ENCODE measurements at regions not wholly inside any gene's neighbourhood (a gene's known extent, or its start where the extent isn't known, plus 50 kb on each side); places are given as distances from the start of the nearest gene placed in this dataset.

DNA sequence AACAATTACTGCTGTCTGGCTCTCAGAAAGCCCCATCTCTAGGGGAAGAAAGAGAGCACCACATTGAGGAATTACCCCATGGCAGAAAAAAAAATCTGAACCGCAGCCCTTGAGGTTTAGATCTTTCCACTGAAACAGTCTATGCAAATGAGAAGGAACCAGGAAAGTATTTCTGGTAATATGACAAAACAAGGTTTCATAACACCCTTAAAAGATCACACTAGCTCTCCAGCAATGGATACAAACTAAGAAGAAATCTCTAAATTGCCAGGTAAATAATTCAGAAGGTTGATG lies 427.1 kb downstream of the PRELID2 start:
- TF ChIP-seq, protein P1, sequence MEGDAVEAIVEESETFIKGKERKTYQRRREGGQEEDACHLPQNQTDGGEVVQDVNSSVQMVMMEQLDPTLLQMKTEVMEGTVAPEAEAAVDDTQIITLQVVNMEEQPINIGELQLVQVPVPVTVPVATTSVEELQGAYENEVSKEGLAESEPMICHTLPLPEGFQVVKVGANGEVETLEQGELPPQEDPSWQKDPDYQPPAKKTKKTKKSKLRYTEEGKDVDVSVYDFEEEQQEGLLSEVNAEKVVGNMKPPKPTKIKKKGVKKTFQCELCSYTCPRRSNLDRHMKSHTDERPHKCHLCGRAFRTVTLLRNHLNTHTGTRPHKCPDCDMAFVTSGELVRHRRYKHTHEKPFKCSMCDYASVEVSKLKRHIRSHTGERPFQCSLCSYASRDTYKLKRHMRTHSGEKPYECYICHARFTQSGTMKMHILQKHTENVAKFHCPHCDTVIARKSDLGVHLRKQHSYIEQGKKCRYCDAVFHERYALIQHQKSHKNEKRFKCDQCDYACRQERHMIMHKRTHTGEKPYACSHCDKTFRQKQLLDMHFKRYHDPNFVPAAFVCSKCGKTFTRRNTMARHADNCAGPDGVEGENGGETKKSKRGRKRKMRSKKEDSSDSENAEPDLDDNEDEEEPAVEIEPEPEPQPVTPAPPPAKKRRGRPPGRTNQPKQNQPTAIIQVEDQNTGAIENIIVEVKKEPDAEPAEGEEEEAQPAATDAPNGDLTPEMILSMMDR (optimal IDR thresholded peaks at IDR 0.05 in 1 of 3, IDR thresholded peaks at IDR 0.05 in 1 of 3, conservative IDR thresholded peaks at IDR 0.05 in 1 of 3; ENCODE audit: extremely low read depth in 1 of 3, insufficient read depth in 2 of 3, low read length in 3 of 3) = no peak
- no peaks in the 10 kb centered on the region for H3K79me2 ChIP-seq (ENCODE audit: control insufficient read depth, insufficient read depth, low read length)
- dilution Hi-C loops (cut with MboI; ENCODE audit: extremely low pct_ligation_motif_present, low sequenced_read_pairs) = no loop called here
- no peaks in the 10 kb centered on the region for H3K9me1 ChIP-seq (ENCODE audit: control insufficient read depth, extremely low read depth, insufficient read depth, low read length)
- H3K4me2 ChIP-seq (ENCODE audit: control insufficient read depth, extremely low read depth, insufficient read depth, low read depth, low read length) = no peak overlapping the region
- H3K4me3 ChIP-seq (ENCODE audit: control insufficient read depth in 2 of 3, extremely low read depth in 1 of 3, insufficient read depth in 2 of 3, low read depth in 1 of 3, low read length in 3 of 3) = no peak overlapping the region
- H3K9me3 ChIP-seq (ENCODE audit: control insufficient read depth, low read depth, low read length) = no peaks in the 10 kb centered on the region
- H3K36me3 ChIP-seq (ENCODE audit: control insufficient read depth in 2 of 2, extremely low read depth in 1 of 2, insufficient read depth in 2 of 2, low read length in 2 of 2) = no peaks in the 10 kb centered on the region
- H2AFZ ChIP-seq (ENCODE audit: control insufficient read depth, low read length) = no peak overlapping the region
- no peaks in the 10 kb centered on the region for H4K20me1 ChIP-seq (ENCODE audit: control insufficient read depth, extremely low read depth, insufficient read depth, low read length)
- H3K27me3 ChIP-seq (ENCODE audit: control insufficient read depth, extremely low read depth, insufficient read depth, low read length) = no peaks in the 10 kb centered on the region
- peaks cover 2% of the 10 kb centered on the region for H3K4me1 ChIP-seq (ENCODE audit: control insufficient read depth, extremely low read depth, insufficient read depth, low read length)
- H3K27ac ChIP-seq (ENCODE audit: control insufficient read depth, insufficient read depth, low read length) = no peak overlapping the region
- DNase-seq (ENCODE audit: low read depth, low spot score) (no peak), FAIRE-seq (no peak)
- H3K9ac ChIP-seq (ENCODE audit: control insufficient read depth, extremely low read depth, insufficient read depth, low read length) = no peak overlapping the region

DNA sequence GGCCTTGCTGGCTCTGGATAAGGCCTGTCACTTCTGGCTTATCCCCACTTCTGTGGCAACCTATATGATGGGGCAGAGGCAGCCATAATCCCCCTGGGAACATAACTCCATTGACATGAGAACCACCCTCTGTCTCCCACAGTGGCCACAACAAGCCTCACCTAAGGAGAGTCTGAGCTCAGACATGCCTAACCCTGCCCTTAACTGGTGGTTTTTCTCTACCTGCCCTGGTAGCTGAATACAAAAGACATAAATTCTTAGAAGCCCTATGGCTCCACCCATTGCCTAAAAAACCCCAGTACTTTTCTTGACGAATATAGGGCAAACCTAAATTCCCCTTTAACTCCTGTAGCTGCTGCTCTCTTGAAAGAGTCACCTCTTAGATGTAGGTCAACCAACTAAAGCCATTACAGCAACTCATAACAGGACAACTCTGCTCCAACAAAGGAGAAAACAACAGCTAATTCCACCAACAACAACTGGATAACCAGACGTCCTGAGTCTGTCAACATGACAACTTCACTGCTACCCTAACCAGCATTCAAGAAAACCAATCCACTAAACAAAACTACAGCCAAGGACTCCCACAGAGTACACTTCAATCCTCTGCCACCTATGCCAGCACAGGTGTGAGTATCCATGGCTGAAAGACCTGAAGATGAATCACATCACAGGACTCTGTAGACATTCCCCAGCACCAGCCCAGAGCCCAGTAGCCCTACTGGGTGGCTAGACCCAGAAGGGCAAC lies 427.7 kb downstream of the PRELID2 start:
- no peaks in the 10 kb centered on the region for H4K20me1 ChIP-seq (ENCODE audit: control insufficient read depth, extremely low read depth, insufficient read depth, low read length)
- no peak for FAIRE-seq

More for the DNA sequence above, 427.7 kb downstream of the PRELID2 start:
- TF ChIP-seq EZH2 (IDR thresholded peaks at IDR 0.05; ENCODE audit: low read length) = no peak
- TF ChIP-seq, protein P1 (optimal IDR thresholded peaks at IDR 0.05 in 1 of 3, IDR thresholded peaks at IDR 0.05 in 1 of 3, conservative IDR thresholded peaks at IDR 0.05 in 1 of 3; ENCODE audit: extremely low read depth in 1 of 3, insufficient read depth in 2 of 3, low read length in 3 of 3) = no peak
- no peak overlapping the region for H3K4me2 ChIP-seq (ENCODE audit: control insufficient read depth, extremely low read depth, insufficient read depth, low read depth, low read length)
- dilution Hi-C loops (cut with MboI; ENCODE audit: extremely low pct_ligation_motif_present, low sequenced_read_pairs) = no loop called here
- no peaks in the 10 kb centered on the region for H3K9me3 ChIP-seq (ENCODE audit: control insufficient read depth, low read depth, low read length)
- no peak overlapping the region for H3K9ac ChIP-seq (ENCODE audit: control insufficient read depth, extremely low read depth, insufficient read depth, low read length)
- H3K36me3 ChIP-seq (ENCODE audit: control insufficient read depth in 2 of 2, extremely low read depth in 1 of 2, insufficient read depth in 2 of 2, low read length in 2 of 2) = no peaks in the 10 kb centered on the region
- no peaks in the 10 kb centered on the region for H3K79me2 ChIP-seq (ENCODE audit: control insufficient read depth, insufficient read depth, low read length)
- H2AFZ ChIP-seq (ENCODE audit: control insufficient read depth, low read length) = no peak overlapping the region
- H3K4me3 ChIP-seq (ENCODE audit: control insufficient read depth in 2 of 3, extremely low read depth in 1 of 3, insufficient read depth in 2 of 3, low read depth in 1 of 3, low read length in 3 of 3) = no peak overlapping the region
- H3K9me1 ChIP-seq (ENCODE audit: control insufficient read depth, extremely low read depth, insufficient read depth, low read length) = no peaks in the 10 kb centered on the region
- no peak overlapping the region for H3K27ac ChIP-seq (ENCODE audit: control insufficient read depth, insufficient read depth, low read length)
- no peaks in the 10 kb centered on the region for H3K27me3 ChIP-seq (ENCODE audit: control insufficient read depth, extremely low read depth, insufficient read depth, low read length)
- H3K4me1 ChIP-seq (ENCODE audit: control insufficient read depth, extremely low read depth, insufficient read depth, low read length) = peaks cover 2% of the 10 kb centered on the region
- no peak for DNase-seq (ENCODE audit: low read depth, low spot score)

Data from keratinocyte (primary cell).